IMR-90 (cell line): ENCODE measurements at regions not wholly inside any gene's neighbourhood (a gene's known extent, or its start where the extent isn't known, plus 50 kb on each side); places are given as distances from the start of the nearest gene placed in this dataset.

ENCODE experiments used
- ATAC-seq: fragments of 200-7000 bp; cut with Tn5 transposase; 2 replicates; pipeline ENCODE4 v1.9.1; 2020; ENCODE audit warnings: low read depth, mild to moderate bottlenecking, moderate library complexity
- BruUV-seq: library from RNA; stranded (reverse); fragments of 400-500 nt; replicated peaks from 2 replicates; lab custom pipeline; 2021; lab: Mats Ljungman, UMichigan
- CTCF ChIA-PET: fragments of 300-600 bp; formaldehyde crosslinking; extraction: SDS; loops from one replicate; lab custom pipeline; 2021; ENCODE audit warnings: antibody characterized with exemption; lab: Yijun Ruan, JAX
- POLR2A ChIA-PET: fragments of 300-600 bp; sonication (Branson Sonifier 250); formaldehyde crosslinking; loops from one replicate; lab custom pipeline; 2022; ENCODE audit warnings: antibody characterized with exemption; ENCODE audit not compliant: unreplicated experiment; lab: Charles Lee
- DNase-seq: peaks from one replicate; pipeline ENCODE4 v3.0.0; 2013
- H2AFZ ChIP-seq: replicated peaks from 2 replicates; pipeline ENCODE3; 2013; ENCODE audit warnings: low read length, mild to moderate bottlenecking; ENCODE audit not compliant: poor library complexity
- H2AK5ac ChIP-seq: 2 replicates; pipeline ENCODE4 v1.6.1; 2013; ENCODE audit warnings: low read depth, low read length, inconsistent platforms
- H2AK9ac ChIP-seq: replicated peaks from 2 replicates; pipeline ENCODE3; 2013; ENCODE audit warnings: mild to moderate bottlenecking, low read depth, low read length, moderate library complexity; ENCODE audit not compliant: poor library complexity
- H2BK120ac ChIP-seq: 2 replicates; pipeline ENCODE4 v1.6.1; 2013; ENCODE audit warnings: low read depth, low read length, inconsistent platforms
- H2BK15ac ChIP-seq: 3 replicates; pipeline ENCODE4 v1.6.1; 2013; ENCODE audit warnings: low read depth, low read length, inconsistent platforms
- H2BK20ac ChIP-seq: 2 replicates; pipeline ENCODE4 v1.6.1; 2013; ENCODE audit warnings: low read depth, mild to moderate bottlenecking, inconsistent platforms, low read length, moderate library complexity
- H2BK5ac ChIP-seq: 2 replicates; pipeline ENCODE4 v1.6.1; 2013; ENCODE audit warnings: mild to moderate bottlenecking, low read depth, low read length, inconsistent platforms; ENCODE audit not compliant: poor library complexity, severe bottlenecking
- H3K14ac ChIP-seq: replicated peaks from 2 replicates; pipeline ENCODE4 v1.6.1; 2013; ENCODE audit warnings: low read depth, low read length, inconsistent platforms
- H3K18ac ChIP-seq: 2 replicates; pipeline ENCODE4 v1.6.1; 2013; ENCODE audit warnings: low read depth, low read length, control low read depth
- H3K23ac ChIP-seq: 2 replicates; pipeline ENCODE4 v1.6.1; 2013; ENCODE audit warnings: low read depth, low read length, inconsistent platforms
- H3K27ac ChIP-seq: 2 replicates; pipeline ENCODE4 v1.5.1; 2013; ENCODE audit warnings: mild to moderate bottlenecking, control low read depth, low read length; ENCODE audit not compliant: insufficient read depth
- H3K27me3 ChIP-seq: 2 replicates; pipeline ENCODE4 v1.6.1; 2013; ENCODE audit warnings: low read length; ENCODE audit not compliant: control insufficient read depth, insufficient read depth
- H3K36me3 ChIP-seq: 2 replicates; pipeline ENCODE4 v1.6.1; 2013; ENCODE audit warnings: low read length, mixed read lengths; ENCODE audit not compliant: control insufficient read depth, insufficient read depth
- H3K4ac ChIP-seq: 2 replicates; pipeline ENCODE4 v1.6.1; 2013; ENCODE audit warnings: low read depth, low read length, inconsistent platforms
- H3K4me1 ChIP-seq: 2 replicates; pipeline ENCODE4 v1.6.1; 2013; ENCODE audit warnings: low read length, mixed read lengths; ENCODE audit not compliant: control insufficient read depth, insufficient read depth
- H3K4me2 ChIP-seq: 2 replicates; pipeline ENCODE4 v1.6.1; 2013; ENCODE audit warnings: low read depth, mild to moderate bottlenecking, control low read depth, low read length, moderate library complexity
- H3K4me3 ChIP-seq: 2 replicates; pipeline ENCODE4 v1.5.1; 2013; ENCODE audit warnings: low read depth, mild to moderate bottlenecking, control low read depth, low read length, moderate library complexity; ENCODE audit not compliant: insufficient read depth
- H3K56ac ChIP-seq: 2 replicates; pipeline ENCODE4 v1.6.1; 2013; ENCODE audit warnings: low read length, inconsistent platforms; ENCODE audit not compliant: insufficient read depth; ENCODE audit errors: extremely low read depth
- H3K79me1 ChIP-seq, 2 experiments: 2 replicates each; pipeline ENCODE4 v1.6.1; 2013; ENCODE audit warnings: low read length in 2 of 2, inconsistent platforms in 1 of 2, low read depth in 1 of 2
- H3K9ac ChIP-seq: 2 replicates; pipeline ENCODE4 v1.6.1; 2013; ENCODE audit warnings: low read depth, low read length, control low read depth
- H3K9me1 ChIP-seq: 2 replicates; pipeline ENCODE4 v1.6.1; 2013; ENCODE audit warnings: low read length, inconsistent platforms; ENCODE audit not compliant: insufficient read depth
- H3K9me3 ChIP-seq: 2 replicates; pipeline ENCODE4 v1.6.1; 2013; ENCODE audit warnings: low read length; ENCODE audit not compliant: control insufficient read depth, insufficient read depth
- H4K20me1 ChIP-seq: 2 replicates; pipeline ENCODE4 v1.6.1; 2013; ENCODE audit warnings: low read length, inconsistent platforms; ENCODE audit not compliant: insufficient read depth
- H4K5ac ChIP-seq: 2 replicates; pipeline ENCODE4 v1.6.1; 2013; ENCODE audit warnings: mild to moderate bottlenecking, low read depth, low read length, control low read depth
- H4K8ac ChIP-seq, 2 experiments: 2 replicates each; pipeline ENCODE4 v1.6.1; 2013; ENCODE audit warnings: low read depth in 2 of 2, low read length in 2 of 2, control low read depth in 1 of 2, inconsistent platforms in 1 of 2
- H4K91ac ChIP-seq: 2 replicates; pipeline ENCODE4 v1.6.1; 2013; ENCODE audit warnings: low read depth, low read length, inconsistent platforms; ENCODE audit not compliant: insufficient read depth
- CHD1 ChIP-seq: IDR thresholded peaks from 2 replicates; pipeline ENCODE4 v1.6.1; 2012; ENCODE audit warnings: low read depth, low read length, improper control_type of control experiment
- MAZ ChIP-seq: IDR thresholded peaks from 2 replicates; pipeline ENCODE4 v1.6.1; 2012; ENCODE audit warnings: low read depth, mild to moderate bottlenecking, low read length, improper control_type of control experiment, moderate library complexity, borderline replicate concordance
- RCOR1 ChIP-seq: IDR thresholded peaks from 2 replicates; pipeline ENCODE4 v1.6.1; 2012; ENCODE audit warnings: mild to moderate bottlenecking, low read length, improper control_type of control experiment; ENCODE audit not compliant: insufficient replicate concordance
- RFX5 ChIP-seq: IDR thresholded peaks from 2 replicates; pipeline ENCODE4 v1.8.0; 2012; ENCODE audit warnings: low read depth, mild to moderate bottlenecking, low read length, moderate library complexity
- SMC3 ChIP-seq: fragments of 150-350 bp; IDR thresholded peaks from 2 replicates; pipeline ENCODE4 v1.6.1; 2016; ENCODE audit warnings: low read depth, mild to moderate bottlenecking, antibody characterized with exemption, low read length, moderate library complexity
- WGBS, 2 experiments: methylation state at CpG; one replicate each; pipeline versions ENCODE4 v1.1.5 to v1.1.7; 2013; ENCODE audit warnings: missing lambda C conversion rate in 2 of 2; ENCODE audit not compliant: insufficient read length in 1 of 2; ENCODE audit errors: extremely low coverage in 2 of 2; 5-methylcytosine and 5-hydroxymethylcytosine counted together
- dilution Hi-C: fragments of 300-500 bp; cut with HindIII; formaldehyde crosslinking; loops from one replicate; pipeline ENCODE4 v1.14.3; 2018; ENCODE audit warnings: low sequenced_read_pairs; ENCODE audit not compliant: unreplicated experiment
- in situ Hi-C: fragments of 300-500 bp; cut with MboI; formaldehyde crosslinking; loops from 3 replicates; pipeline ENCODE4 v1.14.3; 2019; ENCODE audit warnings: low sequenced_read_pairs, inconsistent platforms, mixed read lengths
- intact Hi-C: fragments of 100-400 bp; cut with micrococcal nuclease; formaldehyde crosslinking; loops from 2 replicates; pipeline ENCODE4 v1.10.0; 2022
- TF ChIP-seq, protein P1 (sequence below): conservative IDR thresholded peaks from 2 replicates; pipeline ENCODE4 v1.5.1; 2012; ENCODE audit warnings: mild to moderate bottlenecking, low read depth, low read length, improper control_type of control experiment

DNA sequence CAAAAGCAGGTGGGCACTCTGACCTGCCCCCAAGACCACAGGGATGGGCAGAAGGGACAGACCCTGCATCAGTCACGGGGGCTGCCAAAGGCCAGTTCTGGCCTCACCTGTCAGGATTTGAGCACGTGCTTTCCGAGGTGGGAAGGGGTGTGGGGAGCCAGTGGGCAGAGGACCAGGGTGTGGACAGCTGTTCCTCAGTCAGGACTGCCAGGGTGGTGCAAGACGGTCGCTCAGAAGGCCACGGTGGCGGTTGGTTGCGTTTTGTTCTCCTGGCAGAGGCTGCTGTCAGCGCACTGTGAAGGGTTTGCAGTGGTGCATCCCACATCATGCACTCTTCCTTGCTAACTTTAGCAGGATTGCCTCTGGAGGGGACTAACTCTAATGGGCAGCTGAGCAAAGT is 665.3 kb upstream of the RAB6C start:
- ATAC-seq = no peak
- Histone ChIP-seq H3K4me2 (no peak overlapping the region), H3K18ac (no peak overlapping the region), H2BK120ac (no peak overlapping the region), H2AFZ (no peak overlapping the region), H3K56ac (no peak overlapping the region), H3K36me3 (no peaks in the 10 kb centered on the region), H2BK15ac (no peak overlapping the region), H4K91ac (no peak overlapping the region), H4K5ac (no peak overlapping the region), H3K9ac (no peak overlapping the region), H4K8ac (no peak overlapping the region), H3K4ac (no peak overlapping the region), H3K9me3 (peaks cover 22% of the 10 kb centered on the region), H3K79me1 (no peaks in the 10 kb centered on the region), H3K27ac (no peak overlapping the region), H3K27me3 (no peaks in the 10 kb centered on the region), H3K4me3 (no peak overlapping the region), H2BK20ac (no peak overlapping the region), H3K4me1 (no peaks in the 10 kb centered on the region), H2AK5ac (no peak overlapping the region), H2BK5ac (no peak overlapping the region), H3K14ac (no peak overlapping the region), H2AK9ac (no peak overlapping the region), H3K23ac (no peak overlapping the region), H3K9me1 (no peaks in the 10 kb centered on the region), H4K20me1 (no peaks in the 10 kb centered on the region)
- no TSS peak for BruUV-seq
- dilution Hi-C loops = no loop called here
- POLR2A ChIA-PET = no interaction called here
- CTCF ChIA-PET = no interaction called here
- no peak for DNase-seq
- intact Hi-C loops = no loop called here
- TF ChIP-seq SMC3 = no peak
- TF ChIP-seq RCOR1 = no peak
- TF ChIP-seq, protein P1, sequence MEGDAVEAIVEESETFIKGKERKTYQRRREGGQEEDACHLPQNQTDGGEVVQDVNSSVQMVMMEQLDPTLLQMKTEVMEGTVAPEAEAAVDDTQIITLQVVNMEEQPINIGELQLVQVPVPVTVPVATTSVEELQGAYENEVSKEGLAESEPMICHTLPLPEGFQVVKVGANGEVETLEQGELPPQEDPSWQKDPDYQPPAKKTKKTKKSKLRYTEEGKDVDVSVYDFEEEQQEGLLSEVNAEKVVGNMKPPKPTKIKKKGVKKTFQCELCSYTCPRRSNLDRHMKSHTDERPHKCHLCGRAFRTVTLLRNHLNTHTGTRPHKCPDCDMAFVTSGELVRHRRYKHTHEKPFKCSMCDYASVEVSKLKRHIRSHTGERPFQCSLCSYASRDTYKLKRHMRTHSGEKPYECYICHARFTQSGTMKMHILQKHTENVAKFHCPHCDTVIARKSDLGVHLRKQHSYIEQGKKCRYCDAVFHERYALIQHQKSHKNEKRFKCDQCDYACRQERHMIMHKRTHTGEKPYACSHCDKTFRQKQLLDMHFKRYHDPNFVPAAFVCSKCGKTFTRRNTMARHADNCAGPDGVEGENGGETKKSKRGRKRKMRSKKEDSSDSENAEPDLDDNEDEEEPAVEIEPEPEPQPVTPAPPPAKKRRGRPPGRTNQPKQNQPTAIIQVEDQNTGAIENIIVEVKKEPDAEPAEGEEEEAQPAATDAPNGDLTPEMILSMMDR = no peak
- no peak for TF ChIP-seq RFX5
- TF ChIP-seq CHD1 = no peak
- no peak for TF ChIP-seq MAZ
- in situ Hi-C loops = no loop called here
- 42% methylated on average over 4 of the region's 9 CpGs; no CpG with 5 or more reads in 1 of the 2 experiments for WGBS, 2 experiments
